ENCODE measurements at regions not wholly inside any gene's neighbourhood (a gene's known extent, or its start where the extent isn't known, plus 50 kb on each side); places are given as distances from the start of the nearest gene placed in this dataset.

DNA sequence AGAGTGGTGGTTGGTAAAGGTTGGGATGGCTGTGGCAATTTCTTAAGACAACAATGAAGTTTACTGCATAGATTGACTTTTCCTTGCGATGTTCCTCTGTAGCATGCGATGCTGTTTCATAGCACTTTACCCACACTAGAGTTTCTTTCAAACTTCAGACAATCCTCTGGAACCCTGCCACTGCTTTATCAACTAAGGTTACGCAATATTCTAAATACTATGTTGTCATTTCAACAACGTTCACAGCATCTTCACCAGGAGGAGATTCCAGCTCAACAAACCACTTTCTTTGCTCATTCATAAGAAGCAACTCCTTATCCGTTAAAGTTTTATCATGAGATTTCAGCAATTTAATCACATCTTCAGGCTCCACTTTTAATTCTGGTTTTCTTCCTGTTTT is 161.2 kb upstream of the NRSN1 start:
- Histone ChIP-seq H3K36me3 (replicated peaks; ENCODE audit: insufficient read depth, low read depth) (no peaks in the 10 kb centered on the region), H3K4me1 (ENCODE audit: insufficient read depth) (no peaks in the 10 kb centered on the region), H4K20me1 (ENCODE audit: insufficient read depth, poor library complexity, severe bottlenecking) (no peaks in the 10 kb centered on the region), H3K4me2 (no peak overlapping the region), H3K27ac (no peak overlapping the region), H3K27me3 (no peaks in the 10 kb centered on the region), H3K9me3 (ENCODE audit: low read depth) (no peaks in the 10 kb centered on the region), H3K9me2 (replicated peaks; ENCODE audit: insufficient read depth) (no peaks in the 10 kb centered on the region), H2AFZ (no peak overlapping the region), H3K4me3 (no peak overlapping the region), H3K79me2 (no peaks in the 10 kb centered on the region)
- DNase-seq (ENCODE audit: low spot score): no peak
- WGBS (ENCODE audit: low lambda C conversion rate, missing lambda C conversion rate): 74% methylated on average over 5 of the region's 5 CpGs
- TF ChIP-seq EZH2 (IDR thresholded peaks at IDR 0.05; ENCODE audit: borderline replicate concordance) (no peak), EZH2phosphoT487 (IDR thresholded peaks at IDR 0.05; ENCODE audit: low read depth, severe bottlenecking, unreplicated experiment) (no peak)
- TF ChIP-seq, protein P1, sequence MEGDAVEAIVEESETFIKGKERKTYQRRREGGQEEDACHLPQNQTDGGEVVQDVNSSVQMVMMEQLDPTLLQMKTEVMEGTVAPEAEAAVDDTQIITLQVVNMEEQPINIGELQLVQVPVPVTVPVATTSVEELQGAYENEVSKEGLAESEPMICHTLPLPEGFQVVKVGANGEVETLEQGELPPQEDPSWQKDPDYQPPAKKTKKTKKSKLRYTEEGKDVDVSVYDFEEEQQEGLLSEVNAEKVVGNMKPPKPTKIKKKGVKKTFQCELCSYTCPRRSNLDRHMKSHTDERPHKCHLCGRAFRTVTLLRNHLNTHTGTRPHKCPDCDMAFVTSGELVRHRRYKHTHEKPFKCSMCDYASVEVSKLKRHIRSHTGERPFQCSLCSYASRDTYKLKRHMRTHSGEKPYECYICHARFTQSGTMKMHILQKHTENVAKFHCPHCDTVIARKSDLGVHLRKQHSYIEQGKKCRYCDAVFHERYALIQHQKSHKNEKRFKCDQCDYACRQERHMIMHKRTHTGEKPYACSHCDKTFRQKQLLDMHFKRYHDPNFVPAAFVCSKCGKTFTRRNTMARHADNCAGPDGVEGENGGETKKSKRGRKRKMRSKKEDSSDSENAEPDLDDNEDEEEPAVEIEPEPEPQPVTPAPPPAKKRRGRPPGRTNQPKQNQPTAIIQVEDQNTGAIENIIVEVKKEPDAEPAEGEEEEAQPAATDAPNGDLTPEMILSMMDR (IDR thresholded peaks at IDR 0.05; ENCODE audit: poor library complexity): no peak

DNA sequence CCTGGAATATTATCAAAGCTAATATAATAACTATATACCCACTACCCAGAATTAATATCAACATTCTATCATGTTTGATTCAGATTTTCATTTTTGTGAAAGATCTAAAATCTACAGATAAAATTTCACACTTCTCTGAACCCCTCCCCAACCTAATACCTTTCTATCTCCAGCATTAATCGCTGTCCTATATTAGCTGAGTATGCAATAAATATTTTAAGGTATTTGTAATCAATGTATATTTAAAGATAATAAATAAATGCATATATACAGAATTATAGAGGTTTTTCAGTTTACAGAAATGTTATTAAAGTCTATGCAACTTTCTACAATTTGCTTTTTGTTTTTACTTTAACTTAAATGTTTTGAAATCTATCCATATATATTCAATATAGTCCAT is 156.7 kb upstream of the NRSN1 start:
- Histone ChIP-seq H3K27me3 (no peaks in the 10 kb centered on the region), H3K9me3 (ENCODE audit: low read depth) (no peaks in the 10 kb centered on the region), H3K9me2 (replicated peaks; ENCODE audit: insufficient read depth) (no peaks in the 10 kb centered on the region), H3K79me2 (no peaks in the 10 kb centered on the region), H2AFZ (no peak overlapping the region), H4K20me1 (ENCODE audit: insufficient read depth, poor library complexity, severe bottlenecking) (no peaks in the 10 kb centered on the region), H3K27ac (no peak overlapping the region), H3K4me2 (no peak overlapping the region), H3K36me3 (replicated peaks; ENCODE audit: insufficient read depth, low read depth) (no peaks in the 10 kb centered on the region), H3K4me1 (ENCODE audit: insufficient read depth) (no peaks in the 10 kb centered on the region), H3K4me3 (no peak overlapping the region)
- TF ChIP-seq, protein P1 (IDR thresholded peaks at IDR 0.05; ENCODE audit: poor library complexity): no peak
- TF ChIP-seq EZH2phosphoT487 (IDR thresholded peaks at IDR 0.05; ENCODE audit: low read depth, severe bottlenecking, unreplicated experiment): no peak
- no peak for TF ChIP-seq EZH2 (IDR thresholded peaks at IDR 0.05; ENCODE audit: borderline replicate concordance)
- DNase-seq (ENCODE audit: low spot score): no peak
- WGBS (ENCODE audit: low lambda C conversion rate, missing lambda C conversion rate): 94% methylated on average over 1 of the region's 1 CpG

DNA sequence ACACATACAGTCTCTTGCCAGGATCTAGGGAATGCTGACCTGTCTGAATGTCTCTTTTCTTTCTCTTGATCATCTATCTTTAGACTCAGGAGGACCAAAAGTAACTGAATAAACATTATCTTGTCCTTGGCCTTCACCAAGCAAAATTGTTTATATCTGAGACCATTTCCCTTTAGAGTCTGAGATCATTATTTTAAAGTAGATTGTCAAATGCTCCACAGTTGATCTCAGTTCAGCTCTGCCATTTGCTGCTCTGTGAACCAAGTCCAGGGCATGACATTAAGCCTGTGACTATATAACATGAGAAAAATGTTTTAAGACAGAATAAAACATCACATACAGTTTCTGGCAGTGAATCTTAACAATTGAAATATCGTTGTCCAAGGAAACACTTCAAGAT is 148.3 kb upstream of the NRSN1 start:
- TF ChIP-seq EZH2phosphoT487 (IDR thresholded peaks at IDR 0.05; ENCODE audit: low read depth, severe bottlenecking, unreplicated experiment): no peak
- no peak for TF ChIP-seq EZH2 (IDR thresholded peaks at IDR 0.05; ENCODE audit: borderline replicate concordance)
- TF ChIP-seq, protein P1 (IDR thresholded peaks at IDR 0.05; ENCODE audit: poor library complexity): no peak
- Histone ChIP-seq H2AFZ (no peak overlapping the region), H3K9me2 (replicated peaks; ENCODE audit: insufficient read depth) (no peaks in the 10 kb centered on the region), H3K27me3 (no peaks in the 10 kb centered on the region), H4K20me1 (ENCODE audit: insufficient read depth, poor library complexity, severe bottlenecking) (no peaks in the 10 kb centered on the region), H3K4me3 (no peak overlapping the region), H3K79me2 (no peaks in the 10 kb centered on the region), H3K9me3 (ENCODE audit: low read depth) (no peaks in the 10 kb centered on the region), H3K36me3 (replicated peaks; ENCODE audit: insufficient read depth, low read depth) (no peaks in the 10 kb centered on the region), H3K4me1 (ENCODE audit: insufficient read depth) (no peaks in the 10 kb centered on the region), H3K4me2 (no peak overlapping the region), H3K27ac (no peak overlapping the region)
- 75% methylated on average over 1 of the region's 1 CpG for WGBS (ENCODE audit: low lambda C conversion rate, missing lambda C conversion rate)
- no peak for DNase-seq (ENCODE audit: low spot score)

DNA sequence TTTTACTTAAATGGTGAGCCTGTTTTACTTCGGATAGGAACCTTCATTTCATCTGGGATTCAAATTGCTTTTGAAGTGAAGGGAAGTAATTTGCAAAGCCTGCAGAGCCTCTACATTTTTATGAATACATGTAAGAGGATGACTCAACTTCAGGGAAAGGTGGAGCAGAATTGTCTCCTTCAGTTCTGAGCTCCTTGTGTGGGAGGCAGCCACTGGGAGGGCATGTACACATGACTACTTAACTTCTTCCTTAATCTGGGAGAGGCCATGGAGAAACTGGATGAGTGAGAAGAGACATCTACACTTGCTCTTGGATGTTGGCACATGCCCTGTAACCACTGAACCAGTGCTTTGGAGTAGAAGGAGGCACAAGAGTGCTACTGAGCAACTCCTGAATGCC is 145.1 kb upstream of the NRSN1 start:
- H3K27me3 ChIP-seq: no peaks in the 10 kb centered on the region
- H4K20me1 ChIP-seq (ENCODE audit: insufficient read depth, poor library complexity, severe bottlenecking): no peaks in the 10 kb centered on the region
- WGBS (ENCODE audit: low lambda C conversion rate, missing lambda C conversion rate): 58% methylated on average over 1 of the region's 1 CpG
- no peak overlapping the region for H3K4me2 ChIP-seq
- no peak overlapping the region for H3K27ac ChIP-seq
- H3K4me1 ChIP-seq (ENCODE audit: insufficient read depth): peaks cover 2% of the 10 kb centered on the region
- H3K9me3 ChIP-seq (ENCODE audit: low read depth): no peaks in the 10 kb centered on the region
- H3K79me2 ChIP-seq: no peaks in the 10 kb centered on the region
- no peaks in the 10 kb centered on the region for H3K36me3 ChIP-seq (replicated peaks; ENCODE audit: insufficient read depth, low read depth)
- H3K9me2 ChIP-seq (replicated peaks; ENCODE audit: insufficient read depth): no peaks in the 10 kb centered on the region
- no peak for DNase-seq (ENCODE audit: low spot score)
- no peak overlapping the region for H3K4me3 ChIP-seq
- no peak overlapping the region for H2AFZ ChIP-seq
- TF ChIP-seq EZH2 (IDR thresholded peaks at IDR 0.05; ENCODE audit: borderline replicate concordance) (no peak), EZH2phosphoT487 (IDR thresholded peaks at IDR 0.05; ENCODE audit: low read depth, severe bottlenecking, unreplicated experiment) (no peak)
- TF ChIP-seq, protein P1 (IDR thresholded peaks at IDR 0.05; ENCODE audit: poor library complexity): no peak
